NCI-H1436 (cell line): ENCODE measurements at regions not wholly inside any gene's neighbourhood (a gene's known extent, or its start where the extent isn't known, plus 50 kb on each side); places are given as distances from the start of the nearest gene placed in this dataset.

ENCODE experiments used
- DNase-seq: peaks from one replicate; lab custom pipeline; 2025; lab: John Stamatoyannopoulos, UW

GRCh38 chr4:107156443-107156842 lies 120.3 kb upstream of the DKK2 start:
- no peak for DNase-seq

- no peak for DNase-seq
These were observed 119.3 kb upstream of the DKK2 start for GRCh38 chr4:107155366-107155765.

GRCh38 chr4:107153956-107154355 lies 117.8 kb upstream of the DKK2 start:
- no peak for DNase-seq

GRCh38 chr4:107153228-107153627 lies 117.1 kb upstream of the DKK2 start:
- DNase-seq = no peak

- DNase-seq = no peak
These were observed 115.1 kb upstream of the DKK2 start for GRCh38 chr4:107151173-107151572.

- DNase-seq = no peak
These were observed 112.8 kb upstream of the DKK2 start for GRCh38 chr4:107148904-107149303.

- DNase-seq = no peak
These were observed 111.8 kb upstream of the DKK2 start for GRCh38 chr4:107147873-107148272.

- DNase-seq = no peak
These were observed 102.3 kb upstream of the DKK2 start for GRCh38 chr4:107138433-107138832.

- no peak for DNase-seq
These were observed 98.0 kb upstream of the DKK2 start for GRCh38 chr4:107133965-107134653.

- no peak for DNase-seq
These were observed 95.2 kb upstream of the DKK2 start for GRCh38 chr4:107131295-107131694.

- no peak for DNase-seq
These were observed 94.0 kb upstream of the DKK2 start for GRCh38 chr4:107130157-107130556.

GRCh38 chr4:107129611-107130010 lies 93.5 kb upstream of the DKK2 start:
- no peak for DNase-seq

- no peak for DNase-seq
These were observed 93.0 kb upstream of the DKK2 start for GRCh38 chr4:107129076-107129475.

GRCh38 chr4:107128116-107128515 lies 92.0 kb upstream of the DKK2 start:
- DNase-seq = no peak

- no peak for DNase-seq
These were observed 89.4 kb upstream of the DKK2 start for GRCh38 chr4:107125496-107125895.

GRCh38 chr4:107122736-107123135 lies 86.6 kb upstream of the DKK2 start:
- DNase-seq = no peak

- DNase-seq = no peak
These were observed 84.5 kb upstream of the DKK2 start for GRCh38 chr4:107120661-107121060.

- no peak for DNase-seq
These were observed 81.6 kb upstream of the DKK2 start for GRCh38 chr4:107117726-107118125.

- no peak for DNase-seq
These were observed 79.2 kb upstream of the DKK2 start for GRCh38 chr4:107115185-107115847.

GRCh38 chr4:107114059-107114458 lies 77.9 kb upstream of the DKK2 start:
- DNase-seq = no peak

GRCh38 chr4:107098401-107098800 lies 62.3 kb upstream of the DKK2 start:
- DNase-seq = no peak

- no peak for DNase-seq
These were observed 58.9 kb upstream of the DKK2 start for GRCh38 chr4:107094976-107095375.

- no peak for DNase-seq
These were observed 58.2 kb upstream of the DKK2 start for GRCh38 chr4:107094332-107094731.
